HCT116 (cell line): ENCODE measurements at regions not wholly inside any gene's neighbourhood (a gene's known extent, or its start where the extent isn't known, plus 50 kb on each side); places are given as distances from the start of the nearest gene placed in this dataset.

Experiments
- ATAC-seq: fragments of 200-7000 bp; cut with Tn5 transposase; 2 replicates; pipeline ENCODE4 v1.9.1; 2020; ENCODE audit warnings: mild to moderate bottlenecking, moderate library complexity
- BruUV-seq: library from RNA; stranded (reverse); fragments of 400-500 nt; replicated peaks from 2 replicates; lab custom pipeline; 2021; lab: Mats Ljungman, UMichigan
- CTCF ChIA-PET: fragments of 300-600 bp; sonication (Branson Sonifier 250); formaldehyde crosslinking; loops from one replicate; lab custom pipeline; 2021; ENCODE audit warnings: antibody characterized with exemption; lab: Charles Lee
- POLR2A ChIA-PET: fragments of 300-600, 350-600 bp; sonication (Branson Sonifier 250); formaldehyde crosslinking; loops from one replicate; lab custom pipeline; 2021; ENCODE audit warnings: antibody characterized with exemption; lab: Charles Lee
- RAD21 ChIA-PET, 2 experiments: fragments of 300-600 bp; sonication (Branson Sonifier 250); formaldehyde crosslinking; loops; one replicate each; lab custom pipeline; 2023; ENCODE audit warnings: low total read pairs in 2 of 2; ENCODE audit not compliant: uncharacterized antibody in 2 of 2, unreplicated experiment in 2 of 2, low non-redundant PET in 1 of 2; lab: Charles Lee
- DNase-seq: peaks from one replicate; pipeline ENCODE4 v3.0.0-alpha.2; 2010; ENCODE audit warnings: low read depth, low spot score
- H2AFZ ChIP-seq: fragments of 200-600 bp; shearing (Covaris generic), sonication (generic); 2 replicates; pipeline ENCODE4 v1.6.1; 2017; ENCODE audit warnings: low read depth, mixed run types, mixed read lengths, antibody characterized with exemption, low read length; ENCODE audit not compliant: poor library complexity, severe bottlenecking
- H3K27ac ChIP-seq: 2 replicates; pipeline ENCODE4 v1.5.1; 2012; ENCODE audit warnings: low read depth, low read length
- H3K27me3 ChIP-seq: fragments of 200-600 bp; sonication (generic); 2 replicates; pipeline ENCODE4 v1.6.1; 2016; ENCODE audit warnings: mixed run types, low read length, mixed read lengths; ENCODE audit not compliant: insufficient read depth
- H3K36me3 ChIP-seq, 2 experiments: fragments of 200-500 bp in 1 of 2; fragments of 200-600 bp in 1 of 2; sonication (Bioruptor generic) in 1 of 2; sonication (generic) in 1 of 2; 2 replicates each; pipeline versions ENCODE4 v1.5.1 to v1.6.1; 2014 to 2016; ENCODE audit warnings: low read length in 2 of 2, inconsistent platforms in 1 of 2, mixed read lengths in 1 of 2, mixed run types in 1 of 2; ENCODE audit not compliant: insufficient read depth in 2 of 2, control insufficient read depth in 1 of 2
- H3K4me1 ChIP-seq, 2 experiments: fragments of 200-600 bp in 1 of 2; sonication (generic) in 1 of 2; 2 replicates each; pipeline versions ENCODE4 v1.5.1 to v1.6.1; 2012 to 2017; ENCODE audit warnings: low read length in 2 of 2, inconsistent platforms in 1 of 2, mild to moderate bottlenecking in 1 of 2, mixed read lengths in 1 of 2, mixed run types in 1 of 2, moderate library complexity in 1 of 2; ENCODE audit not compliant: insufficient read depth in 2 of 2, control insufficient read depth in 1 of 2
- H3K4me2 ChIP-seq: fragments of 200-600 bp; sonication (generic); 2 replicates; pipeline ENCODE4 v1.6.1; 2017; ENCODE audit warnings: mixed run types, low read length, mixed read lengths
- H3K4me3 ChIP-seq, 2 experiments: fragments of 200-600 bp in 1 of 2; sonication (generic) in 1 of 2; replicated peaks in 1 of 2; 2 replicates each; pipeline ENCODE4 v1.5.1; 2011 to 2016; ENCODE audit warnings: low read length in 2 of 2, control low read depth in 1 of 2, low read depth in 1 of 2, mild to moderate bottlenecking in 1 of 2, mixed read lengths in 1 of 2, mixed run types in 1 of 2
- H3K79me2 ChIP-seq: fragments of 200-600 bp; sonication (generic); 2 replicates; pipeline ENCODE4 v1.6.1; 2017; ENCODE audit warnings: mild to moderate bottlenecking, mixed run types, low read length, moderate library complexity, mixed read lengths; ENCODE audit not compliant: insufficient read depth
- H3K9ac ChIP-seq: fragments of 200-600 bp; sonication (generic); 2 replicates; pipeline ENCODE4 v1.6.1; 2016; ENCODE audit warnings: low read length, mixed read lengths
- H3K9me2 ChIP-seq: fragments of 200-600 bp; sonication (generic), shearing (Covaris generic); 2 replicates; pipeline ENCODE4 v1.6.1; 2017; ENCODE audit warnings: mixed run types, mild to moderate bottlenecking, moderate library complexity; ENCODE audit not compliant: insufficient read depth
- H3K9me3 ChIP-seq, 2 experiments: fragments of 200-500 bp in 1 of 2; fragments of 200-600 bp in 1 of 2; sonication (Bioruptor generic) in 1 of 2; sonication (generic) in 1 of 2; 2 replicates each; pipeline ENCODE4 v1.6.1; 2014 to 2017; ENCODE audit warnings: low read length in 2 of 2, mixed read lengths in 2 of 2, inconsistent platforms in 1 of 2, low read depth in 1 of 2, mild to moderate bottlenecking in 1 of 2, mixed run types in 1 of 2, moderate library complexity in 1 of 2; ENCODE audit not compliant: control insufficient read depth in 1 of 2, insufficient read depth in 1 of 2
- H4K20me1 ChIP-seq: fragments of 200-600 bp; sonication (generic), shearing (Covaris generic); 2 replicates; pipeline ENCODE4 v1.6.1; 2017; ENCODE audit warnings: mixed run types, mild to moderate bottlenecking, moderate library complexity; ENCODE audit not compliant: insufficient read depth
- ATF3 ChIP-seq: IDR thresholded peaks from 2 replicates; pipeline ENCODE4 v1.6.1; 2012
- CEBPB ChIP-seq: IDR thresholded peaks from 2 replicates; pipeline ENCODE4 v1.6.1; 2012; ENCODE audit warnings: low read depth
- EGR1 ChIP-seq: IDR thresholded peaks from 2 replicates; pipeline ENCODE4 v1.6.1; 2012; ENCODE audit warnings: low read depth
- EZH2 ChIP-seq: fragments of 200-600 bp; sonication (generic); IDR thresholded peaks from 2 replicates; pipeline ENCODE4 v1.6.1; 2017; ENCODE audit warnings: antibody characterized with exemption, mixed run types
- SIN3A ChIP-seq: IDR thresholded peaks from 2 replicates; pipeline ENCODE4 v1.6.1; 2012; ENCODE audit warnings: low read depth
- SP1 ChIP-seq: IDR thresholded peaks from 2 replicates; pipeline ENCODE4 v1.6.1; 2012; ENCODE audit warnings: low read depth
- SRF ChIP-seq: IDR thresholded peaks from 2 replicates; pipeline ENCODE4 v1.6.1; 2012; ENCODE audit warnings: low read depth
- YY1 ChIP-seq: IDR thresholded peaks from 2 replicates; pipeline ENCODE4 v1.6.1; 2011; ENCODE audit warnings: low read length, low read depth, moderate library complexity, mild to moderate bottlenecking; ENCODE audit not compliant: insufficient replicate concordance; ENCODE audit errors: extremely low read depth
- ZBTB33 ChIP-seq: IDR thresholded peaks from 2 replicates; pipeline ENCODE4 v1.6.1; 2011; ENCODE audit warnings: mild to moderate bottlenecking, low read length, moderate library complexity; ENCODE audit not compliant: insufficient replicate concordance; ENCODE audit errors: extremely low read depth
- ZNF274 ChIP-seq: fragments of 200-500 bp; sonication (Bioruptor generic); IDR thresholded peaks from 2 replicates; pipeline ENCODE4 v1.6.1; 2014; ENCODE audit warnings: mild to moderate bottlenecking, low read depth, low read length, inconsistent platforms
- intact Hi-C: fragments of 100-400 bp; cut with micrococcal nuclease; formaldehyde crosslinking; loops from 2 replicates; pipeline ENCODE4 v1.10.0; 2022
- TF ChIP-seq, protein P1 (sequence below): IDR thresholded peaks from 2 replicates; pipeline ENCODE4 v1.6.1; 2012
- TF ChIP-seq, protein P2 (sequence below), 3 experiments: fragments of 200-600 bp in 1 of 3; sonication (generic) in 1 of 3; IDR thresholded peaks in 2 of 3; conservative IDR thresholded peaks in 1 of 3; 2 replicates each; pipeline ENCODE4 v1.5.1; 2012 to 2017; ENCODE audit warnings: low read depth in 2 of 3, low read length in 2 of 3, antibody characterized with exemption in 1 of 3, borderline replicate concordance in 1 of 3, control low read depth in 1 of 3, mild to moderate bottlenecking in 1 of 3, mixed read lengths in 1 of 3, mixed run types in 1 of 3, moderate library complexity in 1 of 3; ENCODE audit not compliant: insufficient read depth in 1 of 3

DNA sequence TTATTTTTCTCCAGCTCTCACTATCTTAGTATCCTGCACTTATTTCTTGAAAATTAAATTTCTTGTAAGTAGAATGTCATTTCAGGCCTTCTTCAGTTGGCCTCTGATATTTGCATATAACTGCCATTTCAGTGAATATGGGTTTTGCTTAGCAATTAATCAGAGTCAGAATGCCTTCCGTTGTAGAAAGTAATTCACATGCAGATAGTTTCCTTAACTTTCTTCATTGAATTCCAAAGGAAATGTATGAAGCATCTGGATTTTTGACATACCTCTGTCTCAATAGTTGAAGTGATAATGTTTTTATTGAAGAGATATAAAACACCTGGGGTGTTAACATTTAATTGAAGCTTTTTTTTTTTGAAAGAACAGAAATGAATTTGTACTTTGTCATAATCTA, 914.1 kb upstream of the NXPH2 start:
- TF ChIP-seq, protein P1, sequence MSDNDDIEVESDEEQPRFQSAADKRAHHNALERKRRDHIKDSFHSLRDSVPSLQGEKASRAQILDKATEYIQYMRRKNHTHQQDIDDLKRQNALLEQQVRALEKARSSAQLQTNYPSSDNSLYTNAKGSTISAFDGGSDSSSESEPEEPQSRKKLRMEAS: no peak
- TF ChIP-seq CEBPB (no peak), SIN3A (no peak), EGR1 (no peak), SRF (no peak), ZNF274 (no peak), YY1 (no peak), SP1 (no peak), ATF3 (no peak), EZH2 (no peak), ZBTB33 (no peak)
- TF ChIP-seq, protein P2, sequence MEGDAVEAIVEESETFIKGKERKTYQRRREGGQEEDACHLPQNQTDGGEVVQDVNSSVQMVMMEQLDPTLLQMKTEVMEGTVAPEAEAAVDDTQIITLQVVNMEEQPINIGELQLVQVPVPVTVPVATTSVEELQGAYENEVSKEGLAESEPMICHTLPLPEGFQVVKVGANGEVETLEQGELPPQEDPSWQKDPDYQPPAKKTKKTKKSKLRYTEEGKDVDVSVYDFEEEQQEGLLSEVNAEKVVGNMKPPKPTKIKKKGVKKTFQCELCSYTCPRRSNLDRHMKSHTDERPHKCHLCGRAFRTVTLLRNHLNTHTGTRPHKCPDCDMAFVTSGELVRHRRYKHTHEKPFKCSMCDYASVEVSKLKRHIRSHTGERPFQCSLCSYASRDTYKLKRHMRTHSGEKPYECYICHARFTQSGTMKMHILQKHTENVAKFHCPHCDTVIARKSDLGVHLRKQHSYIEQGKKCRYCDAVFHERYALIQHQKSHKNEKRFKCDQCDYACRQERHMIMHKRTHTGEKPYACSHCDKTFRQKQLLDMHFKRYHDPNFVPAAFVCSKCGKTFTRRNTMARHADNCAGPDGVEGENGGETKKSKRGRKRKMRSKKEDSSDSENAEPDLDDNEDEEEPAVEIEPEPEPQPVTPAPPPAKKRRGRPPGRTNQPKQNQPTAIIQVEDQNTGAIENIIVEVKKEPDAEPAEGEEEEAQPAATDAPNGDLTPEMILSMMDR (IDR thresholded peaks at IDR 0.05 in 2 of 3, conservative IDR thresholded peaks at IDR 0.05 in 1 of 3; ENCODE audit: borderline replicate concordance in 1 of 3, insufficient read depth in 1 of 3, low read depth in 2 of 3, low read length in 2 of 3): no peak
- TF ChIP-seq, all 23 proteins: peak for 0
- H3K4me2 ChIP-seq: no peak overlapping the region
- H3K9ac ChIP-seq: no peak overlapping the region
- no peaks in the 10 kb centered on the region for H3K27me3 ChIP-seq
- no peaks in the 10 kb centered on the region for H3K36me3 ChIP-seq
- H4K20me1 ChIP-seq: no peaks in the 10 kb centered on the region
- H3K4me1 ChIP-seq: no peaks in the 10 kb centered on the region
- H3K4me3 ChIP-seq: no peak overlapping the region
- RAD21 ChIA-PET: no interaction called here
- H3K9me3 ChIP-seq: no peaks in the 10 kb centered on the region
- POLR2A ChIA-PET: no interaction called here
- DNase-seq (no peak), ATAC-seq (no peak)
- H3K79me2 ChIP-seq: no peaks in the 10 kb centered on the region
- intact Hi-C loops: no loop called here
- H2AFZ ChIP-seq: no peak overlapping the region
- no peaks in the 10 kb centered on the region for H3K9me2 ChIP-seq
- CTCF ChIA-PET: no interaction called here
- no peak overlapping the region for H3K27ac ChIP-seq
- BruUV-seq: no TSS peak
